KG1 (cell line): ENCODE measurements at regions not wholly inside any gene's neighbourhood (a gene's known extent, or its start where the extent isn't known, plus 50 kb on each side); places are given as distances from the start of the nearest gene placed in this dataset.

Source experiments
- DNase-seq: peaks from one replicate; lab custom pipeline; 2025; lab: John Stamatoyannopoulos, UW

DNA sequence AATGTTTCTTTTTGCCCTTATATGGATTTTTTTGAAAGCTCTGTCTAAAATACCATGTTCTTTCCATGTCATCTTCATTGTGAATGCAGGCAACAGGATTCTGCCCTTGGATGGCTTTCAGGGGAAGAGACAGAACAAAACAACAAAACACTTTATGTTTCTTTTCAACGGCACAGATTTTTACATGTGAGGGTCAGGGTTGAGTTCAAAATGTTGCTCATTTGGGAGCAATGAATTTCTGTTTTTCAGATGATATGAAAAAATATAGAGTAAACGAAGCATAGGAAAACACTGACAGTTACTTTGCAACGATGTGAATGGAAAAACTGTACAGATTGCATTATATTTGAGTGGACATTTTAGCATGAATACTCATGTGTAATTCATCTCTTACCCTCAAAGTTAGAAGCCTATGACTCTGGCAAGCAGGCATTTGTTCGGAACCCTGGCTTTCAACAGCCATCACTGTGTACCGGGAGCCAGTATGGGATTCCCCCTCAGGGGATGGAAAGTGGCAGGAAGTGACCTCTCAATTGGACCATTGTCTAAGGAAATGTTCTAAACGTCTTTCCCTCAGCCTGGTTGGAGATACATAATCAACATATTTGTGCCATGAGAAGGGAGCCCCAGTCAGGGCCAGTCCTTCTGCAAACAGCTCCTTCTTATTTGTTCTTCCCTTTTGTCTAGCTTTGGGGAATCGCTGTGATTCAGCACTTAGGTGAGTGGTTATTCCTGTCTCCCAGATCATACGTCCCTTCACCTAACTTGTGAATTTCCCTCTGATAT is 153.9 kb upstream of the MEF2C start:
- no peak for DNase-seq

DNA sequence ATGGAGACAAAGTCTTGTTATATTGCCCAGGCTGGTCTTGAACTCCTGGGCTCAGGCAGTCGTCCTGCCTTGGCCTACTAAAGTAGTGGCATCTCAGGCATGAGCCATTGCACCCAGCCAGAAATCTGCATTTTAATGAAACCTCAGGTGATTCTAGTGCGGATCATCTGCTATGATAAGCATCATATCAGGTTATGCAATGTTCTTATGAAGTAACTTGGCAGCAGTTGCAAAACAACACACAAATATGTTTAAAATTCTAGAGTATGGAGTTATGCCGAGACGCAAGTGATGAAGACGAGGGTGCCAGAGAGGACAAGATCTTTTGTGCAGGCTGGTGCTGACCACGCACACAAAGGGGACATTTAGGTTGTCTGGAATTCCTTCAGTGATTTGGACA is 153.2 kb upstream of the MEF2C start:
- DNase-seq = no peak

DNA sequence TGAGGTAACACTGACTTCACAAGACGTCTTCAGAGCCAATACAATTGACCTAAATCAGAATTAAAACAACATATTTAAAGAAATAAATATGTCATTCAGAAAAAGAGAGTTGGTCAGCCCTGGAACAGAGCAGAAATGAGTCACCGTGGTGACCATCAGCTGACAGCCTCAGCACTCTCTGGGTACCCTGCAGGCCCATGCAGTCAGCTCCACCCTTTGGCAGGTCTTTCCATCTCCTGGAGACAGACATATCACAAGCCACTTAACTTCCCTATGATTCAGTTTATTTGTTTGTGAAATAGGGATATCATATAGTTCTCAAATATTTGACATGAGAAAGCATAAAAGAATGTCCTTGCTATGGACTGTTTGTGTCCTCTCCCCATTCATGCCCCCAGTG is 151.6 kb upstream of the MEF2C start:
- no peak for DNase-seq

DNA sequence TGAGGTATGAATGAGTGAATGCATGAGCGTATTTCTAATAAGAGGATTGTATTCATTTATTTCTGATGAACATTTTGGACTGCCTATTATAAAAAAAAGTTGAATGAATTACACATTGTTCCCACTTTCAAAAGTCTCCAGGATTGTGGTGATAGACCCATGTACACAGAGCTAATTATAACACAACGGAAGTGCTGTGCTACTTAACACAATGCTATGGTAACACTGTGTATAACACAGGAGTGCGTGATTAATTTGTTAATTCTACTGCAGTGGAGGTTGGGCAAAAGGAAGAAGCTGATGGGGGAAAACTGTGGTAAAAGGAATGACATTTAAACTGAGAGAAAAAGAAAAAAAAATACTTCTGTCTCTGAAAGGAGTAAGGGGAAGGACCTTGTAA is 147.8 kb upstream of the MEF2C start:
- DNase-seq = no peak

DNA sequence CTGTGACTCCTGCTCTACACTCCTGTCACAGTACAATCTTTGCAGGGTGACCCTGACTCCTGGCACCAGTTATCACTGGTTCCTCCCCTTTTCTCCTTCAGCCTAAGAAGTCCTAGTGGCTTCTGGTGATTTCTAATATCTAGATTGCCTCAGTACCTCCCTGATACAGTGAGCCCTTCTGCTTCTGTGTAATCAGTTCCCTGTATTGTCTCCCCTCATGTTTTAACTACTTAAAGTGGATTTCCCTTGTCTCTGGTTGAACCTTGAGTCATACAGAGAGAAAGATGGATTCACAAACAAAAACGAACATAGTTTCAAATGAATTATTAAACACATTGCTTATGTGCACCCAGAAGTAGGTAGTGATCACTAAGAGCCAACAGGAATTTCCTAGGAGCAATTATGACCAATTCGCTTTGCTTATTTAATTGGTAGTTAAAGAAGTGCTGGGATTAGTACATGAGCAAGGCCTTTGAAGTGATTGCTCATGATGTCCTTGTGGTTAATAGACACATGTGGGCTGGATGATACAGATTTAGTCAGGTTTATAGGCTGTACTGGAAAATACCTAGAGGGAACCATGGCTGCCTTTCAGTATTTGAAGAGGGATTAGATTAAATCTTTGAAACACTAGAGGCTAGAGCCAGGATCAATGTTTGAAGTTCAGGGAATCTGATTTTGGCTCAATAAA is 145.8 kb upstream of the MEF2C start:
- DNase-seq = no peak

DNA sequence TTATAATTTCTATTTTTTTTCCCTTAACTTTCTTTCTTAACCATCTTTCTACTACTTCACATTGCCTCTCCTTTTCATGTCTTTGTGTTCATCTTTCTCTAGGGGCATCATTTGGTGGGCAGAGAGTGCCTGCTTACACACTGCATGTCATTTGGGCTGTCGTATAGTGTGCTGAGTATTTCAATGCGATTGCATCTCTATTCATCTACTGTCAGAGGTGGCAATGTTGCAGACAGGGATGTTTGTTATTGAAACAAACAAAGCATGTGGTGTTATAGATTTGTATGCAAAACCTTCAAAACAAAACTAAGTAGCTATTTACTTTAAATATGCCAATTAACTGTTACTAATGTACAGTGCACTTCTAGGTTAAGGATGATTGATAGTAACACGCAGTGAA is 141.1 kb upstream of the MEF2C start:
- DNase-seq = no peak

DNA sequence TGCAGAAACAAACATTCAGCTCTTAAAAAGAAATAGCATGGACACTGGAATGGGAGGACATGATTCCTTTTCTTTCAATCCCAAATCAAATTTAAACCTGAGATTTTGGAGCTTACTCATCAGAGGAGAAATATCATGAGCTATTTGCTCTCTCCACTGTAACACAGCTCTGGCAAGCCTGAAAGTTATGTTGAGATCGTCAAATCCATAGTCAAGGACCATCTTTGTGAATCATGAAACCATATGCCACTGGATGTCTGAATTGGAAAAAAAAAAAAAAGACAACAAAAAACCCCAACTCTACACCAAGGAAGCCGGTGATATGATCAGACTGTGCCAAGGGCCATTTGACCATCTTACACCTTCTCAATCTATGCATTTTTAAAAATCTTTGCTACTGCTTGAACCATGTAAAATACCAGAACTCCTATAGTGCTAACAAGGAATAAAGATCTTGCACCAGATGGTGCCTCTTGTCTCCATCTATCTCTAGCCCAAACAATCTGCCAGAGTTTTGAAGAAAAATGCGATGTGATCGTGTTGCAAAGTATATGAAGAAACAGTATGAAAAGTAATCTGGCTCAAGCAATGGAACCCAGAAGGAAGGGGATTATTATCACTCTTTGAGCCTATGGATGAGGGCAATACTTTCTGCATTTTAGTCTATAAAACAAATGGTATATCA is 138.1 kb upstream of the MEF2C start:
- DNase-seq = no peak

DNA sequence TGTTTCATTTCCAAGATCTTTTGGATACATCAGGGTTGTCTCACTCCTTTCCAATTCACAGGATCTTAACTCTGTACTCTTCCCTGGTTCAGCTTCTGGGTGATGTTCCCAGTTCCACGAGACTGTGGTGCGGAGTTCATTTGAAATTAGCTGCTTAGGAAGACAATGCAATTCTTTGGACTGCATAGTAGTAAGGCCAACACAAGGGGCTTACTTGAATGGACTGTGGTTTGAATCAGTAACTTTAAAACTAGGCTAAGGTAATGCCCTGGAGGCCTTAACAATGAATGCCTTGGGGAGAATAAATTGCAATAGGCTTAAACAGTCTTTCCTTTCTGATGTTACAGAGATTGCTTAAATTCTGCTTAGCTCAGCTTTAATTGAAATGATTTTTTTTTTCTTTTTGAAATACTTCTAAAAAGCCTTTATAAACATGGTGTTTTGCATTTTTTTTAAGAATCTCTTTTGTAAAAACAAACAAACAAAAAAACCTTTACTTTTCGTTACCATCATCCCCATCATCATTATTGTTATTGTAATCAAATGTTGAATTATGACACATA is 133.8 kb upstream of the MEF2C start:
- DNase-seq = no peak

DNA sequence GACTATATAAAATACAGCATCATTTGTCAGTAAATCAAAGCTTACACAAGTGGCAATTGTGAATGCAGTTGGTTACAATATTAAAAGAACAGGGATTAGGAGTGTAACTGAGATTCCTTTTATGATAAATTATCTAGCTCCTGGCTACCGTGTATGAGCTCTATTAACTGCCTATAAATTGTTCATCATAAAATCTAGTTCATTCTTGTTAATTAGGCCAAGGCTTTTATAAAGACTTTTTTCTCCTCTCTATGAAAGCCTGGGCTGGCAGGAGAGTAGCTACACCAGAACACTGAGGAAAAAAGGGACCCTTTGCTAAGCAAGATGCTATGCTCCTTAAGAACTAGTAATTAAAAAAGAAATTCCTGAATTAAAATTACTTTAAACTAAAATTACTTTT is 132.4 kb upstream of the MEF2C start:
- no peak for DNase-seq

DNA sequence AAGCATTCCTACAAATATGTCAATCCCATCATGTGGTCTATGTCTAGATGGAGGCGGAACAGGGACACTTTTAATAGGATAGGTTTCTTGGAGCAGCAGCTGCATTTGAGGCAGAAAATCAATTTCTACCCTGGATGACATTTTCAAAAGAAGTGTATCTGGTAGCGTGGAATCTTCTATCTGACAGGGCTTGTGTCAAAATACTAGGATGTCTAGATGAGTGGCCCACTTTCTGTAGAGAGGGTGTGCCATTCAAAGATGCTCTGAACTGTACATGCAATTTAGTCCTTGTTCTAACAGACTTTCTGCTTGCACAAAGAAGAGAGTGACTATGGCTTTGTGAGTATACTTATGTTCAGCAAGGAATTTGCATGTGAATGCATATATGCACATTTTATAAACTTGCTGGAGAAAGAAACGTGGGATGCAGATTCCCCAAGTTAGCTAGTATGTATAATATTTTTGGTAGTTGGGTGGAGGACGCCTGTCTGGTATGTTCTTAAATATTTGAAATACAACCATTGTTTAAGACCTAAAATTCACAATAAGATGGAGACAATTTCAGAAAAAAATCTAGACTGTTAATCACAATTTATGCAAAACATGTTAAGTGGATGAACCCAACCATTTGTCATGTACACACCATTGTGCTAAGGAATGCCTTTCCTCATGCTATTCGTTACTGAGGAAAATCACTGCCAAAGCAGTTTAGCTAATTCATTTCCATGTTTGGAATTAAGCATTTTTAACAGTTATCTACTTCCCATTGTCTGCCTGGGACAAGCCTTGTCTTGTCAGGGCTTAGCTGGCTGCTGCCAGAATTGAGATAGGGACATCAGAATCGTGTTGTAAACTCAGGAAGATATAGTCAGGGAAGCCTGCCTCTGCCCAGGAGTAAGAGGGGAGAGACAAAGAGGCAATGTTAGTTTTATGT is 129.1 kb upstream of the MEF2C start:
- DNase-seq = no peak

DNA sequence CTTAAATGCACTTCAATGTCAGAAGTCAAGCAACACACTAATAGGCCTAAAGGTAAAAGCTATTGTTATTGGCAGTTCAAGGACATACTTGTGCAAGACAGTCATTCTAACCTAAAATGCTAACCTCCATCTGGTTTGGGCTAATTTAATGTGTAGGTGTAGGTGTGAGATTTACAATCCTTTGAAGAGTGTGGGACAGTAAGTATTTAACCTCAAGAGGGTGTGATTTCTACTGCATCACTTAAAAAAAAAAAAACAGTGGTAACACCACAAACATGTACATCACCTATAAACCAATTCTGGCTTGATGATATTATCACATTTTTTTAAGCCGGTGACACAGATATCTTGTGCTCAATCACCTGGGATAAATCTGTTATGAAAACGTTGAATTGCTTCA is 127.5 kb upstream of the MEF2C start:
- DNase-seq = no peak

DNA sequence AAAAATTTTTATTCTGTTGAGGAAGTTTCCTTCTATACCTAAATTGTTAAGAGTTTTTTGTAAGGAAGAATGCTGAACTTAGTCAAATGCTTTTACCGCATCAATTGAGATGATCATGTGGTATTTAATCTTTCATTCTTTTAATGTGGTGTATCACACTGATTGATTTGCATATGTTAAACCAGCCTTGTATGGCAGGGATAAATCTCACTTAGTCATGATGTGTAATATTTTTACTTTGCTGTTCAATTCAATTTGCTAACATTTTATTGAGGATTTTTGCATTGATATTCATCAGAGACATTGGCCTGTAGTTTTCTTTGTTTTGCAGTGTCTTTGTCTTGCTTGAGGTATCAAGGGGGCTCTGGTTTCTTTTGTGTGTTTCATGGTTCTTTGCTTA is 125.3 kb upstream of the MEF2C start:
- no peak for DNase-seq

DNA sequence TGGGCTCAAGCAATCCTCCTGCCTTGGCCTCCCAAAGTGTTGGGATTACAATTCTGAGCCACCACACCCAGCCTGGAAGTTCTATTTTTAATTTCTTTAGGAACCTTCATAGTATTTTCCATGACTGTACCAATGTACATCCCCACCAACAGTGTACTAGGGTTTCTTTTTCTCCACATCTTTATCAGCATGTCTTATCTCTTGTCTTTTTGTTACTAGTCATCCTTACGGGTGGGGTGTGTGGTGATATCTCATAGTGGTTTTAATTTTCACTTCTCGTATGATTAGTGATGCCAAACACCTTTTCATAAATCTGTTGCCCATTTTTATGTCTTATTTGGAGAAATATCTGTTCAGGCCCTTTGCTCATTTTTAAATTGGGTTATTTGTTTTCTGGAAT is 123.0 kb upstream of the MEF2C start:
- DNase-seq = no peak

DNA sequence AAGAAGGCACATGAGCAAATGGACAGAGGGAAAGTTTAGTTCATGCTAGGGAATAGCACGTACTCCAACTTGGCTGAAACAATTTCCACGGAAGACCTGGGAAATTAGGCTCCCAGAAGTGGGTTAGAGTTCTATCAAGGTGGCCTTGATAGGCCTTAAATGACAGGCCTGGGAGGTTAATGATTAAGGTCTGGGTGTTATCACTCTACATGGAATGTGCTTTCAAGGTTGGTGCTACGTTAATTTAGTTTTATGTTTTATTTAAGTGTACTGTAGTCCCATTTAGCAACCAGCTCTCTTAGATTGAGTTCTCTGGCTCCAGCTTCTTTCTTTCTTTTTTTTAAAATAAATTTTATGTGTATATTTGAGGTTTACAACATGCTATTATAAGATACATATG is 121.4 kb upstream of the MEF2C start:
- no peak for DNase-seq

DNA sequence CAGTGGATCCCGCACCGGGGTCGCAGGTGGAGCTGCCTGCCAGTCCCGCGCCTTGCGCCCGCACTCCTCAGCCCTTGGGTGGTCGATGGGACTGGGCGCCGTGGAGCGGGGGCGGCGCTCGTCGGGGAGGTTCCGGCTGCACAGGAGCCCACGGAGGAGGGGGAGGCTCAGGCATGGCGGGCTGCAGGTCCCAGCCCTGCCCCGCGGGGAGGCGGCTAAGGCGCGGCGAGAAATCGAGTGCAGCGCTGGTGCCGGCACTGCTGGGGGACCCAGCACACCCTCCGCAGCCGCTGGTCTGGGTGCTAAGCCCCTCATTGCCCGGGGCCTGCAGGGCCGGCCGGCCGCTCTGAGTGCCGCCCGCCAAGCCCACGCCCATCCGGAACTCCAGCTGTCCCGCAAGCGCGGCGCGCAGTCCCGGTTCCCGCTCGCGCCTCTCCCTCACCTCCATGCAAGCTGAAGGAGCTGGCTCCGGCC is 120.6 kb upstream of the MEF2C start:
- DNase-seq = no peak

DNA sequence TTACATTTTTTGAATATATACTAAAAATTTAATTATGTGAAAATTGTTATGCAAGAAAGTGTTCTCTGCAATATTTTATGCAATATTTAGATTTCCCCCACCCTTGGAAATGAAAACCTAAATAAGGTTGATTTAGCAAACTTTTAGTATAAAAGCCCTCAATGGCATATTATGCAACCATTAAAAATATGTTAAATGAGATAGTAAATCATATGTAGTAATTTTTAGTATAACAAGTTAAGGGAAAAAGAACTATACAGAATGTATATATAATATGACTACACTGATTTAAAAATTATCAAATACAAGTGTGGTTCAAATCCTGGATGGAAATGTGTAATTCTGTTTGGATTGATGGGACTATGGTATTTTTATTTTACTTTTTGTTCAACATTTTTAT is 116.9 kb upstream of the MEF2C start:
- DNase-seq = no peak

DNA sequence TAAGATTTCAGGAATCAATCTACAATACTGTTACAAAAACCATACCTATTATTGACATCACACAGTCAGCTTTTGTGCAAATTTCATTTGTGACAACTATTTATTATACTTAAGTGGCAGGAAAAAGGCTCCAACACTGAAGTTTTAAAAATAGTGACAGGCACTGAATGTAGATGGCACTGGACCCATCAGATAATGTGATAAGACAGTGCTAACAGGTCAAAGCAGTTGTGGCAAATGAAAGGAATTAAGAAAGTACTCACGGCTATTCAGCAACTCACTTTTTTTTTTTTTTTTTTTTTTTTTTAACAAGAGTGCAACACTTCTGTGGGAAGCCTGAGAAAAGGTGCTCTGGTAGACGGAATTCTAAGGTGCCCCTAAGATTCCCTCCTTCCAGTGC is 115.0 kb upstream of the MEF2C start:
- no peak for DNase-seq

DNA sequence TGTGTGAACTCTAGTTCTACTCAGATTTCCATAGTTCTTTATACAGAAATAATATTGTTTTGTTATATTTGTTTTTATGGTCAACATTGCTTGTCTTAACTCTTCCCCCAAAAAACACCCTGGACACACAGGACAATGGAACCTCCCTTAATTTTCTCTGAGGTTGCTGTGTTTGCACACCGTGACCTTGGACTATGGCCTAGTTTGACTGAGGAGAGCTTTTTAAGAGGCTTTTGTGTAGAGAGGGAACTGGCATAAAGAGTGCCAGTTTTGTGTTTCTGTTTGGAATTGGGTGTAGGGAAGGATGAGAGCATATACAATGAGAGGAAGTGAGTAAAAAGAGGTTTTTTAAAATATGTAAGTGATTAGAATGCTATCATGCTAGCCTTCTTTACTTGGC is 101.1 kb upstream of the MEF2C start:
- no peak for DNase-seq

DNA sequence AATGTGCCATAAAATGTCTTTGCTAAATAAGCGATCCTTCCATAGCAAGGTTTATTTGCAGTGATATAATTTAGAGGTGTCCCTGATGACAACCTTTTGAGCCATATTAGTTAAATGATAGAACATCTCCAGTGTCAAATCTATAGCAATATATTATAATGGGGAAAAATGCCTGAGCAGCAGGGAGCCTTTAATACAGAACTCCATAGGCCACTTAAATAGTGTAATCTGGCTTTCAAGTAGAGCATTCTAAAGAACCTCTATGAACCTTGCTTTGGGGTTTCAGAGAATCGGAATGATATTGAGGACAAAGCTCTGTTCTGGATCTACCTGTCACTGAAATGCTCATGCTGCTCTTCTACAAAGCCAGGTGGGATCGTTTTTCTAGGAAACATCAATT is 96.7 kb upstream of the MEF2C start:
- DNase-seq = no peak

DNA sequence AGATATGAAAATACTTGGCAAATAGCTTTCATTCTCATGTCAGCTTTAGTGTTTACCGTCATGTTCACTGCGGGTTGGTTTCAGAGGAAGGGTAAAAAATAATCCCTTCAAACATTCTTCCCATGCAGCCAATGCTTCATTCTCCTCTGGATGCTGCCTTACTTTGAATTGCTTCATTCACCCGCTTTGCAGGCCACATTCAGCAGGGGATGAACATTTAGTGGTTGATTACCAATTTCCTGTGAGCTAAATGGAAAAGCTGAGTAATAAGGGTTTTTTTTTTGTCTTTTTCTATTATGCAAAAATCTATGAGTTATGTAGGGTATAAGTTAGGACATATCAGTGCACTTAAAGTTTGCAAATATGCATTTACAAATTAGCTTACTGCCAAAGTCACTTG is 96.3 kb upstream of the MEF2C start:
- DNase-seq = no peak

DNA sequence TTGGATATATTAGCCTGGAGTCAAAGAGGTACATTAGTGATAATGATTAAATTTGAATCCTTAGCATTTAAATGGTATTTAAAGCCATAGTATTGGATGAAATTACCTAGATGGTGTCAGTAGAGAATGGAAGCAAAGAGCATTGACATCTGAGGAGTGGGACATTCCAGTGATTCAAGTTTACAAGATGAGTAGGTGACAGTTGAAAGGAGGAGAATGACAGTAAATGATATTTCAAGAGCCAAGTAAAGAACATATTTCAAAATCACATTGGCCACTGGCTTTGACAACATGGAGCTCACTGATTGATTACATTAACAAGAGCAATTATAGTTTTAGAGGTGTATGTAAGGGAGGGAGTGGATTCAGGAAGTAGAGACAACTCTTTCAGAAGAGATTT is 93.9 kb upstream of the MEF2C start:
- DNase-seq = no peak
